ENCODE measurements at regions not wholly inside any gene's neighbourhood (a gene's known extent, or its start where the extent isn't known, plus 50 kb on each side); places are given as distances from the start of the nearest gene placed in this dataset.

- DNase-seq (no peak), ATAC-seq (ENCODE audit: low read depth) (no peak)
- H3K4me1 Mint-ChIP-seq = peaks cover 22% of the 10 kb centered on the region
- H3K27me3 Mint-ChIP-seq = peaks cover 3% of the 10 kb centered on the region
- intact Hi-C loops (cut with micrococcal nuclease) = no loop called here
- no peak overlapping the region for H3K27ac Mint-ChIP-seq
- H3K36me3 Mint-ChIP-seq (ENCODE audit: low read depth) = no peaks in the 10 kb centered on the region
- ChIA-PET CTCF (no interaction called here), POLR2A (no interaction called here)
- H3K9me3 Mint-ChIP-seq = no peaks in the 10 kb centered on the region
- TF ChIP-seq CTCF (IDR thresholded peaks at IDR 0.05) = no peak
- H3K4me3 Mint-ChIP-seq = no peak overlapping the region
These were observed 101.6 kb upstream of the SPRY4 start for GRCh38 chr5:142426129-142427014.

GRCh38 chr5:142425286-142426065 is 100.7 kb upstream of the SPRY4 start:
- no peak for ATAC-seq (ENCODE audit: low read depth)
- CTCF ChIA-PET = no interaction called here
- no peak for TF ChIP-seq CTCF (IDR thresholded peaks at IDR 0.05)
- Mint-ChIP-seq H3K27me3 (peaks cover 3% of the 10 kb centered on the region), H3K4me3 (no peak overlapping the region), H3K27ac (no peak overlapping the region), H3K36me3 (ENCODE audit: low read depth) (no peaks in the 10 kb centered on the region), H3K9me3 (no peaks in the 10 kb centered on the region), H3K4me1 (peaks cover 31% of the 10 kb centered on the region)
- DNase-seq = no peak
- POLR2A ChIA-PET = no interaction called here
- intact Hi-C loops (cut with micrococcal nuclease) = no loop called here

- peaks cover 3% of the 10 kb centered on the region for H3K27me3 Mint-ChIP-seq
- peaks cover 55% of the 10 kb centered on the region for H3K4me1 Mint-ChIP-seq
- H3K9me3 Mint-ChIP-seq = no peaks in the 10 kb centered on the region
- H3K4me3 Mint-ChIP-seq = no peak overlapping the region
- TF ChIP-seq CTCF (IDR thresholded peaks at IDR 0.05) = no peak
- CTCF ChIA-PET = no interaction called here
- intact Hi-C loops (cut with micrococcal nuclease) = no loop called here
- no peak for ATAC-seq (ENCODE audit: low read depth)
- H3K27ac Mint-ChIP-seq = no peak overlapping the region
- DNase-seq = no peak
- H3K36me3 Mint-ChIP-seq (ENCODE audit: low read depth) = no peaks in the 10 kb centered on the region
- POLR2A ChIA-PET = interaction anchor here (0.7 kb wide), 3 partner anchors 15 to 132 kb away, joined by 3 to 4 read pairs (median 3); no protein-coding TSS in a partner anchor
These were observed 97.6 kb upstream of the SPRY4 start for GRCh38 chr5:142422429-142422828.

GRCh38 chr5:142421621-142422397 is 97.0 kb upstream of the SPRY4 start:
- H3K9me3 Mint-ChIP-seq = no peaks in the 10 kb centered on the region
- H3K36me3 Mint-ChIP-seq (ENCODE audit: low read depth) = no peaks in the 10 kb centered on the region
- H3K4me3 Mint-ChIP-seq = no peak overlapping the region
- intact Hi-C loops (cut with micrococcal nuclease) = no loop called here
- peaks cover 51% of the 10 kb centered on the region for H3K4me1 Mint-ChIP-seq
- no peak for TF ChIP-seq CTCF (IDR thresholded peaks at IDR 0.05)
- ChIA-PET POLR2A (interaction anchor here (0.7 kb wide), 3 partner anchors 16 to 131 kb away, joined by 3 to 4 read pairs (median 3); no protein-coding TSS in a partner anchor), CTCF (no interaction called here)
- DNase-seq (no peak), ATAC-seq (ENCODE audit: low read depth) (no peak)
- H3K27ac Mint-ChIP-seq = no peak overlapping the region
- H3K27me3 Mint-ChIP-seq = peaks cover 3% of the 10 kb centered on the region

Data from activated B cell treated with CpG ODN at 0.5 μM for 24 hours (primary cell).